MM.1S (cell line): ENCODE measurements at regions not wholly inside any gene's neighbourhood (a gene's known extent, or its start where the extent isn't known, plus 50 kb on each side); places are given as distances from the start of the nearest gene placed in this dataset.

Source experiments
- EZH2 ChIP-seq: fragments of 300-600 bp; sonication (generic); optimal IDR thresholded peaks from 2 replicates; pipeline ENCODE3; 2017; ENCODE audit warnings: low read depth, mild to moderate bottlenecking, antibody characterized with exemption, low read length, mixed read lengths
- EZH2phosphoT487 ChIP-seq: fragments of 300-600 bp; sonication (generic); IDR thresholded peaks from 2 replicates; pipeline ENCODE4 v1.6.1; 2018; ENCODE audit warnings: antibody characterized with exemption, low read length
- TF ChIP-seq, protein P1 (sequence below): fragments of 300-600 bp; sonication (generic); IDR thresholded peaks from 2 replicates; pipeline ENCODE4 v1.5.1; 2016; ENCODE audit warnings: antibody characterized with exemption, low read length, mixed read lengths

DNA sequence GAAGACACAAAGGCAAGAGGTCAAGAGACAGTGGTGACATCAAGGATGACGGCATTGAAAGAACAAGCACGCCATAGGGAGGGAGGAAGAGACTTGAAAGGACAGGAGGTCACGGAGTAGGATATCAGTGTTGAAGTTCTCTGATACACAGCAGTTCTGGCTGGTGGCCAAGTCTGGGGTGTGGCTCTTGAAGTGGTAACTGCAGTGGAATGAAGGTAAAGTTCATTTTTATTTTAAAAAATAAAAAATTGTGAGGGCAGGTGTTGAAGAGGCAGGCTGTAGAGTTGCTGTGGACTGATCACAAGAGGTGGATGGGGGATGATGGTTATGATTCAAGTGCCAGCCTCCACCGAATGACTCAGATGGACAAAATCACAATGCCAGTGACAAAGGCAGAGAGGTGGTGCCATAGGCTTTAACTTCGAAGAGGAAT lies 53.2 kb upstream of the BMP2 start:
- TF ChIP-seq, protein P1, sequence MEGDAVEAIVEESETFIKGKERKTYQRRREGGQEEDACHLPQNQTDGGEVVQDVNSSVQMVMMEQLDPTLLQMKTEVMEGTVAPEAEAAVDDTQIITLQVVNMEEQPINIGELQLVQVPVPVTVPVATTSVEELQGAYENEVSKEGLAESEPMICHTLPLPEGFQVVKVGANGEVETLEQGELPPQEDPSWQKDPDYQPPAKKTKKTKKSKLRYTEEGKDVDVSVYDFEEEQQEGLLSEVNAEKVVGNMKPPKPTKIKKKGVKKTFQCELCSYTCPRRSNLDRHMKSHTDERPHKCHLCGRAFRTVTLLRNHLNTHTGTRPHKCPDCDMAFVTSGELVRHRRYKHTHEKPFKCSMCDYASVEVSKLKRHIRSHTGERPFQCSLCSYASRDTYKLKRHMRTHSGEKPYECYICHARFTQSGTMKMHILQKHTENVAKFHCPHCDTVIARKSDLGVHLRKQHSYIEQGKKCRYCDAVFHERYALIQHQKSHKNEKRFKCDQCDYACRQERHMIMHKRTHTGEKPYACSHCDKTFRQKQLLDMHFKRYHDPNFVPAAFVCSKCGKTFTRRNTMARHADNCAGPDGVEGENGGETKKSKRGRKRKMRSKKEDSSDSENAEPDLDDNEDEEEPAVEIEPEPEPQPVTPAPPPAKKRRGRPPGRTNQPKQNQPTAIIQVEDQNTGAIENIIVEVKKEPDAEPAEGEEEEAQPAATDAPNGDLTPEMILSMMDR: no peak
- TF ChIP-seq EZH2phosphoT487: no peak
- TF ChIP-seq EZH2: no peak
